Stomach (tissue), 4 donors: ENCODE measurements at regions not wholly inside any gene's neighbourhood (a gene's known extent, or its start where the extent isn't known, plus 50 kb on each side); places are given as distances from the start of the nearest gene placed in this dataset.

ENCODE experiments used
- EP300 ChIP-seq: sonication (generic); formaldehyde crosslinking; IDR thresholded peaks from one replicate; pipeline ENCODE4 v1.6.1; 2017; ENCODE audit warnings: antibody characterized with exemption
- POLR2A ChIP-seq, 4 donors: fragments of 450-650 bp; IDR thresholded peaks; one replicate each; pipeline ENCODE4 v1.6.1; 2016; ENCODE audit warnings: antibody characterized with exemption in 4 of 4, control low read depth in 2 of 4, mild to moderate bottlenecking in 1 of 4, moderate library complexity in 1 of 4
- POLR2AphosphoS5 ChIP-seq, 3 donors: sonication (generic); formaldehyde crosslinking; IDR thresholded peaks; one replicate each; pipeline ENCODE4 v1.6.1; 2016; ENCODE audit warnings: antibody characterized with exemption in 3 of 3
- TF ChIP-seq, protein P1 (sequence below), 7 experiments: fragments of 450-650 bp in 4 of 7; fragments of 200-600 bp in 3 of 7; sonication (generic) in 3 of 7; IDR thresholded peaks; one replicate each; pipeline ENCODE4 v1.5.1; 2016 to 2019; ENCODE audit warnings: antibody characterized with exemption in 7 of 7, control low read depth in 2 of 7, mild to moderate bottlenecking in 1 of 7

DNA sequence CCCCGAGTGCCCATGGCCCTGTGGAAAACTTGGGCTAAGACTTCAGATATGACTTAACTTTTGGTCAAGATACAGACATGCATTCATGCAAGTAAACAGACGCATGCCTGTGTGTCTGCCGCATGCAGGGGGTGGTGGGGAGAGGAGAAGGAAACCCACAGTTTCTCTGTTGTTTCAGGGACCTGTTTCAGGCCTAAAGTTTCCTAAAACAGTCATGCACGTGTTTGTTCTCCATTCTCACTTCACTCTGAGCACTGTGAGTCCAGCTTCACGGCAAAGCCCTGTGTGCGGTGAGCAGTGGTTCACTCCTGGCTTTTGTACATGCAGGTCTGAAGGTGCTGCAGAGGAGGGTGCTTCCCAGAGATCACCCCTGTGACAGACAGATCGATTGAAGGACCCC, 158.7 kb downstream of the FOXL1 start:
- TF ChIP-seq, protein P1, sequence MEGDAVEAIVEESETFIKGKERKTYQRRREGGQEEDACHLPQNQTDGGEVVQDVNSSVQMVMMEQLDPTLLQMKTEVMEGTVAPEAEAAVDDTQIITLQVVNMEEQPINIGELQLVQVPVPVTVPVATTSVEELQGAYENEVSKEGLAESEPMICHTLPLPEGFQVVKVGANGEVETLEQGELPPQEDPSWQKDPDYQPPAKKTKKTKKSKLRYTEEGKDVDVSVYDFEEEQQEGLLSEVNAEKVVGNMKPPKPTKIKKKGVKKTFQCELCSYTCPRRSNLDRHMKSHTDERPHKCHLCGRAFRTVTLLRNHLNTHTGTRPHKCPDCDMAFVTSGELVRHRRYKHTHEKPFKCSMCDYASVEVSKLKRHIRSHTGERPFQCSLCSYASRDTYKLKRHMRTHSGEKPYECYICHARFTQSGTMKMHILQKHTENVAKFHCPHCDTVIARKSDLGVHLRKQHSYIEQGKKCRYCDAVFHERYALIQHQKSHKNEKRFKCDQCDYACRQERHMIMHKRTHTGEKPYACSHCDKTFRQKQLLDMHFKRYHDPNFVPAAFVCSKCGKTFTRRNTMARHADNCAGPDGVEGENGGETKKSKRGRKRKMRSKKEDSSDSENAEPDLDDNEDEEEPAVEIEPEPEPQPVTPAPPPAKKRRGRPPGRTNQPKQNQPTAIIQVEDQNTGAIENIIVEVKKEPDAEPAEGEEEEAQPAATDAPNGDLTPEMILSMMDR (IDR thresholded peaks at IDR 0.05), result no peak
- TF ChIP-seq POLR2AphosphoS5 (IDR thresholded peaks at IDR 0.05), result no peak
- no peak for TF ChIP-seq POLR2A (IDR thresholded peaks at IDR 0.05)
- no peak for TF ChIP-seq EP300
